ENCODE measurements at regions not wholly inside any gene's neighbourhood (a gene's known extent, or its start where the extent isn't known, plus 50 kb on each side); places are given as distances from the start of the nearest gene placed in this dataset.
"Not testable (repeated sequence)": the region's sequence is repeated elsewhere in the genome, so short reads cannot be mapped to it uniquely, and the experiment has no call there.

- POLR2A ChIA-PET: no interaction called here
- H3K4me3 ChIP-seq (ENCODE audit: low read depth, low read length, poor library complexity, severe bottlenecking): no peak overlapping the region
Observed at GRCh38 chr18:38496222-38496793, 930.7 kb upstream of the CELF4 start.

GRCh38 chr18:38494065-38494464 is 928.5 kb upstream of the CELF4 start:
- BruUV-seq (replicated peaks): no TSS peak
- no peaks in the 10 kb centered on the region for H4K20me1 ChIP-seq (ENCODE audit: insufficient read depth, low read length)
- H3K4me3 ChIP-seq (ENCODE audit: low read depth, low read length, poor library complexity, severe bottlenecking): no peak overlapping the region
- H3K79me2 ChIP-seq (ENCODE audit: insufficient read depth, low read depth, low read length): no peaks in the 10 kb centered on the region
- no peaks in the 10 kb centered on the region for H3K9me3 ChIP-seq (ENCODE audit: low read length)
- ChIA-PET POLR2A (no interaction called here), CTCF (ENCODE audit: unreplicated experiment) (no interaction called here)
- H2AFZ ChIP-seq (ENCODE audit: low read length): no peak overlapping the region
- TF ChIP-seq, protein P1, sequence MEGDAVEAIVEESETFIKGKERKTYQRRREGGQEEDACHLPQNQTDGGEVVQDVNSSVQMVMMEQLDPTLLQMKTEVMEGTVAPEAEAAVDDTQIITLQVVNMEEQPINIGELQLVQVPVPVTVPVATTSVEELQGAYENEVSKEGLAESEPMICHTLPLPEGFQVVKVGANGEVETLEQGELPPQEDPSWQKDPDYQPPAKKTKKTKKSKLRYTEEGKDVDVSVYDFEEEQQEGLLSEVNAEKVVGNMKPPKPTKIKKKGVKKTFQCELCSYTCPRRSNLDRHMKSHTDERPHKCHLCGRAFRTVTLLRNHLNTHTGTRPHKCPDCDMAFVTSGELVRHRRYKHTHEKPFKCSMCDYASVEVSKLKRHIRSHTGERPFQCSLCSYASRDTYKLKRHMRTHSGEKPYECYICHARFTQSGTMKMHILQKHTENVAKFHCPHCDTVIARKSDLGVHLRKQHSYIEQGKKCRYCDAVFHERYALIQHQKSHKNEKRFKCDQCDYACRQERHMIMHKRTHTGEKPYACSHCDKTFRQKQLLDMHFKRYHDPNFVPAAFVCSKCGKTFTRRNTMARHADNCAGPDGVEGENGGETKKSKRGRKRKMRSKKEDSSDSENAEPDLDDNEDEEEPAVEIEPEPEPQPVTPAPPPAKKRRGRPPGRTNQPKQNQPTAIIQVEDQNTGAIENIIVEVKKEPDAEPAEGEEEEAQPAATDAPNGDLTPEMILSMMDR (conservative IDR thresholded peaks at IDR 0.05; ENCODE audit: low read length): no peak
- no peak for TF ChIP-seq EZH2phosphoT487 (IDR thresholded peaks at IDR 0.05; ENCODE audit: borderline replicate concordance, low read depth, low read length)
- no peak overlapping the region for H3K4me2 ChIP-seq (ENCODE audit: low read length)
- no peak for DNase-seq (ENCODE audit: low spot score)
- no peaks in the 10 kb centered on the region for H3K4me1 ChIP-seq (ENCODE audit: insufficient read depth, low read length, poor library complexity, severe bottlenecking)
- H3K36me3 ChIP-seq (ENCODE audit: insufficient read depth, low read length): no peaks in the 10 kb centered on the region
- no peaks in the 10 kb centered on the region for H3K9me2 ChIP-seq (ENCODE audit: insufficient read depth, low read length)
- intact Hi-C loops (cut with micrococcal nuclease; ENCODE audit: unreplicated experiment): no loop called here
- H3K27ac ChIP-seq (ENCODE audit: low read depth, low read length, poor library complexity, severe bottlenecking): no peak overlapping the region

More at GRCh38 chr18:38496222-38496793, 930.7 kb upstream of the CELF4 start:
- DNase-seq (ENCODE audit: low spot score): no peak
- CTCF ChIA-PET (ENCODE audit: unreplicated experiment): no interaction called here
- no peak overlapping the region for H3K4me2 ChIP-seq (ENCODE audit: low read length)
- no peaks in the 10 kb centered on the region for H3K9me3 ChIP-seq (ENCODE audit: low read length)
- TF ChIP-seq, protein P1 (conservative IDR thresholded peaks at IDR 0.05; ENCODE audit: low read length): no peak
- no peak for TF ChIP-seq EZH2phosphoT487 (IDR thresholded peaks at IDR 0.05; ENCODE audit: borderline replicate concordance, low read depth, low read length)
- intact Hi-C loops (cut with micrococcal nuclease; ENCODE audit: unreplicated experiment): no loop called here
- no peaks in the 10 kb centered on the region for H3K36me3 ChIP-seq (ENCODE audit: insufficient read depth, low read length)
- H2AFZ ChIP-seq (ENCODE audit: low read length): no peak overlapping the region
- H3K27ac ChIP-seq (ENCODE audit: low read depth, low read length, poor library complexity, severe bottlenecking): no peak overlapping the region
- no peaks in the 10 kb centered on the region for H3K9me2 ChIP-seq (ENCODE audit: insufficient read depth, low read length)
- H4K20me1 ChIP-seq (ENCODE audit: insufficient read depth, low read length): no peaks in the 10 kb centered on the region
- H3K79me2 ChIP-seq (ENCODE audit: insufficient read depth, low read depth, low read length): no peaks in the 10 kb centered on the region
- no peaks in the 10 kb centered on the region for H3K4me1 ChIP-seq (ENCODE audit: insufficient read depth, low read length, poor library complexity, severe bottlenecking)
- BruUV-seq (replicated peaks): no TSS peak

DNA sequence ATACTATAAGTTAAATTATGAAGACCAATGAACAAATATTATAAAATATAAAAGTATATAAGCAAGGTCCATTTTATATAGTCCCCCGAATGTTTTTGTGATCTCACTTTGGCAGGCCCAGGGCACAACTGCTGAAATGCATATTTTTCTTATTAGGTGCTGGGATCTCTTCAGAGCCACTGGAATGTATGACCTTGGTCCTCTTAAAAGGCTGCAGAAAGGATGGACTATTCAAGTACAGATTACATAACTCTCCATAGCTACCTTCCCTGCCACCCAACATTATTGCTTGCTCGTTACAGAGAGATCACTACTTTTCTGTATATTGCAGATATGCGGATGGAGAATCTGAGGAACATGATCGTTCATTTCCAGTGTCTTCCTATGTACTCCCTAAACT is 925.6 kb upstream of the CELF4 start:
- Histone ChIP-seq H3K27ac (ENCODE audit: low read depth, low read length, poor library complexity, severe bottlenecking) (no peak overlapping the region), H3K9me3 (ENCODE audit: low read length) (no peaks in the 10 kb centered on the region), H3K9me2 (ENCODE audit: insufficient read depth, low read length) (no peaks in the 10 kb centered on the region), H3K4me1 (ENCODE audit: insufficient read depth, low read length, poor library complexity, severe bottlenecking) (no peaks in the 10 kb centered on the region), H3K4me3 (ENCODE audit: low read depth, low read length, poor library complexity, severe bottlenecking) (no peak overlapping the region), H3K79me2 (ENCODE audit: insufficient read depth, low read depth, low read length) (no peaks in the 10 kb centered on the region), H2AFZ (ENCODE audit: low read length) (no peak overlapping the region), H3K4me2 (ENCODE audit: low read length) (no peak overlapping the region), H4K20me1 (ENCODE audit: insufficient read depth, low read length) (no peaks in the 10 kb centered on the region), H3K36me3 (ENCODE audit: insufficient read depth, low read length) (no peaks in the 10 kb centered on the region)
- TF ChIP-seq, protein P1 (conservative IDR thresholded peaks at IDR 0.05; ENCODE audit: low read length): no peak
- no peak for TF ChIP-seq EZH2phosphoT487 (IDR thresholded peaks at IDR 0.05; ENCODE audit: borderline replicate concordance, low read depth, low read length)
- no peak for DNase-seq (ENCODE audit: low spot score)
- no TSS peak for BruUV-seq (replicated peaks)
- POLR2A ChIA-PET: no interaction called here
- CTCF ChIA-PET (ENCODE audit: unreplicated experiment): no interaction called here
- intact Hi-C loops (cut with micrococcal nuclease; ENCODE audit: unreplicated experiment): no loop called here

DNA sequence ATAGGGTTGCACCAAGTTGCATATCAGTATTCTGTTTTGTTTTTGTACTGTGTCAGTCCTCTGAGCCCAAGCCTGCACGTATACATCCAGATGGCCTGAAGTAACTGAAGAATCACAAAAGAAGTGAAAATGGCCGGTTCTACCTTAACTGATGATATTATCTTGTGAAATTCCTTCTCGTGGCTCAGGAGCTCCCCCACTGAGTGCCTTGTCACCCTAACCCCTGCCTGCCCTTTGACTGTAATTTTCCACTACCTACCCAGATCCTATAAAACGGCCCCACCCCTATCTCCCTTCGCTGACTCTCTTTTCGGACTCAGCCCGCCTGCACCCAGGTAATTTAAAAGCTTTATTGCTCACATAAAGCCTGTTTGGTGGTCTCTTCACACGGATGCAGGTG is 924.1 kb upstream of the CELF4 start:
- DNase-seq (ENCODE audit: low spot score); H3K79me2 ChIP-seq (ENCODE audit: insufficient read depth, low read depth, low read length); H3K36me3 ChIP-seq (ENCODE audit: insufficient read depth, low read length); H3K27ac ChIP-seq (ENCODE audit: low read depth, low read length, poor library complexity, severe bottlenecking); H3K9me2 ChIP-seq (ENCODE audit: insufficient read depth, low read length); H3K9me3 ChIP-seq (ENCODE audit: low read length); CTCF ChIA-PET (ENCODE audit: unreplicated experiment); POLR2A ChIA-PET; H4K20me1 ChIP-seq (ENCODE audit: insufficient read depth, low read length); intact Hi-C loops (cut with micrococcal nuclease; ENCODE audit: unreplicated experiment); BruUV-seq (replicated peaks); H3K4me2 ChIP-seq (ENCODE audit: low read length); H3K4me3 ChIP-seq (ENCODE audit: low read depth, low read length, poor library complexity, severe bottlenecking); H3K4me1 ChIP-seq (ENCODE audit: insufficient read depth, low read length, poor library complexity, severe bottlenecking); H2AFZ ChIP-seq (ENCODE audit: low read length): not testable (repeated sequence)
